BLaER1 treated with 17β-estradiol and CSF1 and Interleukin-3, amounts not matched to agents 10 nM and 100 nM (cell line): ENCODE measurements at regions not wholly inside any gene's neighbourhood (a gene's known extent, or its start where the extent isn't known, plus 50 kb on each side); places are given as distances from the start of the nearest gene placed in this dataset.
"Not testable (repeated sequence)": the region's sequence is repeated elsewhere in the genome, so short reads cannot be mapped to it uniquely, and the experiment has no call there.

Source experiments
- H3K27ac ChIP-seq, 11 experiments: shearing (Covaris generic); formaldehyde crosslinking; 2 replicates each; pipeline ENCODE4 v1.8.1; 2022
- H3K27me3 ChIP-seq, 11 experiments: shearing (Covaris generic); formaldehyde crosslinking; 2 replicates each; pipeline ENCODE4 v1.8.1; 2022
- H3K36me3 ChIP-seq, 11 experiments: shearing (Covaris generic); formaldehyde crosslinking; 2 replicates each; pipeline ENCODE4 v1.8.1; 2022
- H3K4me1 ChIP-seq, 10 experiments: shearing (Covaris generic); formaldehyde crosslinking; 2 replicates each; pipeline ENCODE4 v1.8.1; 2022
- H3K4me2 ChIP-seq, 11 experiments: shearing (Covaris generic); formaldehyde crosslinking; 2 replicates each; pipeline ENCODE4 v1.8.1; 2022
- H3K4me3 ChIP-seq, 10 experiments: shearing (Covaris generic); formaldehyde crosslinking; 2 replicates each; pipeline ENCODE4 v1.8.1; 2022
- H3K9ac ChIP-seq, 11 experiments: shearing (Covaris generic); formaldehyde crosslinking; 2 replicates each; pipeline ENCODE4 v1.8.1; 2022
- H3K9me3 ChIP-seq, 11 experiments: shearing (Covaris generic); formaldehyde crosslinking; replicated peaks in 1 of 11; 2 replicates each; pipeline ENCODE4 v1.8.1; 2022
- H4K20me1 ChIP-seq, 11 experiments: shearing (Covaris generic); formaldehyde crosslinking; 2 replicates each; pipeline ENCODE4 v1.8.1; 2022
- Cebpa-rat ChIP-seq, 11 experiments: shearing (Covaris generic); IDR thresholded peaks; 2 replicates each; pipeline ENCODE4 v1.8.1; 2022

DNA sequence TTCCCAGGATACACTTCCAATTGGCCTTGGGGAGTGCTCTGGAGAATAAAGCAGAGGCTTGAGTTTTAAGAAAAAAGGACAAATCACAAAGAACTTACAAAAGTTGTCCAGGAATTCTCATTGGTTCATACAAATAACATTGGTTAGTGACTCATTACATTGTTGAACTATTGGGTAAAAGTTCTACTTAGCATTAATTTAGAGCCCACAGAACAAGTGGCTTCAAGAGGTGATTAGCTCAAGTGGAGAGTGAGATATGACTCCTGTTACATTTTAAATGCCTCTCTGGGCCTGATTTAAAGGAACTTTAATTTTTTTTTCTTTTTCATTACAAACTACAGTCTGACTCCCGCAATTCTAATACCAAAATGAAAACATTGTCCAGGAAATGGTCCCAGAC is 72.9 kb downstream of the ASCL4 start:
- Histone ChIP-seq H3K4me2 (peak overlapping the region in 3 of 11 experiments; percentile 49 to 79 (median 61); a peak in 4 of 22 replicates), H3K27me3 (no peaks in the 10 kb centered on the region), H3K9ac (no peak overlapping the region), H3K36me3 (no peaks in the 10 kb centered on the region), H3K9me3 (peaks cover 20 to 29% (median 26%) of the 10 kb centered on the region in 11 experiments), H3K4me1 (peaks cover 0 to 16% (median 0%) of the 10 kb centered on the region in 10 experiments; a peak in 6 of 20 replicates), H3K4me3 (no peak overlapping the region), H4K20me1 (no peaks in the 10 kb centered on the region), H3K27ac (no peak overlapping the region)
- no peak for TF ChIP-seq Cebpa-rat (IDR thresholded peaks at IDR 0.05)

DNA sequence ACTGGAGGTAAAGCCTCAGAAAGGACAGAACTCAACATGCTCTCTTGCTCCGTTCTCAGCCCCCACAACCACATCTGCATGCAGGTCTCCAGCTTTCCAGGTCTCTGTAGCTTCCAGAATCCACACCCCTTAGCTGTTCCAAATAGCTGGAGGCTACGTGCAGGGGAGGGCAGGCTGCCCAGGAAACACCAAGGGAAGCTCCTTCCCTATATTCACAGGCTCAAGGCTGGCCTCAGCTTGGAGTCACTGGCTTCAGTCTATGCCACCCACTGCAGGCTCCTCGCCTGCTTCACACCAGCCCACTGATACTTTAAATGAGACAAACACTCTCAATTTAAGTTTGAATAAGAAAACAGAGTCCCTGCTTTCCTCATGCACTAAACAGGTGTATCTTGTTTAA is 73.3 kb downstream of the ASCL4 start:
- no peak overlapping the region for H3K4me3 ChIP-seq
- peaks cover 20 to 29% (median 26%) of the 10 kb centered on the region in 11 experiments for H3K9me3 ChIP-seq
- H3K36me3 ChIP-seq = no peaks in the 10 kb centered on the region
- H3K4me1 ChIP-seq = peaks cover 0 to 16% (median 0%) of the 10 kb centered on the region in 10 experiments; a peak in 6 of 20 replicates
- no peak for TF ChIP-seq Cebpa-rat (IDR thresholded peaks at IDR 0.05)
- no peaks in the 10 kb centered on the region for H3K27me3 ChIP-seq
- H4K20me1 ChIP-seq = no peaks in the 10 kb centered on the region
- no peak overlapping the region for H3K27ac ChIP-seq
- no peak overlapping the region for H3K9ac ChIP-seq
- H3K4me2 ChIP-seq = peak overlapping the region in 3 of 11 experiments; percentile 49 to 79 (median 61); a peak in 5 of 22 replicates

DNA sequence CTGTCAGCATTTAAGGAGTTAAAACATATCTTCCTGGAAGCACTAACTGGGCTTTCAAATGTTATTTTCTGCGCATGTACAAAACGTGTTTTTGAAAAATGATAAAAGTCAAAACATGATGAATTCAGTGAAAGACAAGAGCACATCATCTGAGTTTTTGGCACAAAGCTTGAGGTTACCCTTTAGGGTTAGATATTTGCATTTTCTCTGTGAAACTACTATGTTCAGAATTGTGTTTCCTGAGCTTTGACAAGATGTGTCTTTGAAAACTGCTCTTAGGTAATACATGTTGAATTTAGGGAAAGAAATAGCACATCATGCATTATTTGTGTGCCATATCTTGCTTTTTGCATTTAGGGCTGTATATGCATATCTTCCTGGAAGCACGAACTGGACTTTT is 79.0 kb downstream of the ASCL4 start:
- H3K4me2 ChIP-seq = no peak overlapping the region
- no peaks in the 10 kb centered on the region for H3K9me3 ChIP-seq
- TF ChIP-seq Cebpa-rat (IDR thresholded peaks at IDR 0.05) = no peak
- H3K27me3 ChIP-seq = no peaks in the 10 kb centered on the region
- no peak overlapping the region for H3K4me3 ChIP-seq
- H3K4me1 ChIP-seq = peaks cover 0 to 2% (median 0%) of the 10 kb centered on the region in 10 experiments; a peak in 2 of 20 replicates
- H3K27ac ChIP-seq = no peak overlapping the region
- no peaks in the 10 kb centered on the region for H4K20me1 ChIP-seq
- no peaks in the 10 kb centered on the region for H3K36me3 ChIP-seq
- H3K9ac ChIP-seq = no peak overlapping the region

DNA sequence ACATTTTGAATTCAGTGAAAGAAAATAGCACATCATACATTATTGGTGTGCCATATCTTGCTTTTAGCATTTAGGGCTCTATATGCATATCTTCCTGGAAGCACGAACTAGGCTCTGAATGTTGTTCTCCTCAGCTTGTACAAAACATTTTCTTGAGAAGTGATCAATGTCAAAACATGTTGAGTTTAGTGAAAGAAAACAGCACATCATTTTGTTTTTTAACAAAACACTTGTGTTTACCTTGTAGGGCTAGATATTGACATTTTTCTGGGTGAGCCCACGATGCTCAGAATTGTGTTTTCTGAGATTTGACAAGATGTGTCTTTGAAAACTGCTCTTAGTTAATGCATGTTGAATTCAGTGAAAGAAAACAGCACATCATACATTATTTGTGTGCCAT is 81.0 kb downstream of the ASCL4 start:
- Histone ChIP-seq H3K9me3 (no peaks in the 10 kb centered on the region), H4K20me1 (no peaks in the 10 kb centered on the region), H3K36me3 (no peaks in the 10 kb centered on the region), H3K27ac (no peak overlapping the region), H3K9ac (no peak overlapping the region), H3K27me3 (no peaks in the 10 kb centered on the region), H3K4me2 (no peak overlapping the region), H3K4me3 (no peak overlapping the region), H3K4me1 (no peaks in the 10 kb centered on the region; a peak in 1 of 20 replicates)
- no peak for TF ChIP-seq Cebpa-rat (IDR thresholded peaks at IDR 0.05)

DNA sequence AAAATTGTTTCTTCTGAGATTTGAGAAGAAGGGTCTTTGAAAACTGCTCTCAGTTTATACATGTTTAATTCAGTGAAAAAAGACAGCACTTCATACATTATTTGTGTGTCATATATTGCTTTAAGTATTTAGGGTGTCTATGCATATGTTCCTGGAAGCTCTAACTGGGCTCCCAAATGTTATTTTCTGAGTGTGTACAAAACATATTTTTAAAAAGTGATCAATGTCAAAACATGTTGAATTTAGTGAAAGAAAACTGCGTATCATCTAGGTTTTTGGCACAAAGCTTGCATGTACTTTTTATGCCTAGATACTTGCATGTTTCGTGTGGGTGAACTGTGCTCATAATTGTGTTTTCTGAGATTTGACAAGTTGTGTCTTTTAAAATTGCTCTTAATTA is 81.6 kb downstream of the ASCL4 start:
- Histone ChIP-seq H3K27ac (no peak overlapping the region), H3K4me2 (no peak overlapping the region), H3K4me3 (no peak overlapping the region), H3K9me3 (no peaks in the 10 kb centered on the region), H3K36me3 (no peaks in the 10 kb centered on the region), H4K20me1 (no peaks in the 10 kb centered on the region), H3K9ac (no peak overlapping the region), H3K27me3 (no peaks in the 10 kb centered on the region), H3K4me1 (no peaks in the 10 kb centered on the region; a peak in 1 of 20 replicates)
- no peak for TF ChIP-seq Cebpa-rat (IDR thresholded peaks at IDR 0.05)

DNA sequence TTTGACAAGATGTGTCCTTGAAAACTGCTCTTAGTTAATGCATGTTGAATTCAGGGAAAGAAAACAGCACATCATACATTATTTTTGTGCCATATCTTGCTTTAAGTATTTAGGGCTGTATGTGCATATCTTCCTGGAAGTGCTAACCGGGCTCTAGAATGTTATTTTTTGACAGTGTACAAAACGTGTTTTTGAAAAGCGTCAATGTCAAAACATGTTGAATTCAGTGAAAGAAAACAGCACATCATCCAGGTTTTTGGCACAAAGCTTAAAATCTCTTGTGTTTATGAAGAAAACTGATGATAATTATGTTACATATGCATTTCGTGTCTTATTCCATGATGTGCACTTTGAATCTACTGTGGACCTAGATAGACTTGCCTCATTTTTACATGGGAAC is 82.7 kb downstream of the ASCL4 start:
- Histone ChIP-seq H3K4me2 (no peak overlapping the region), H3K9me3 (no peaks in the 10 kb centered on the region), H4K20me1 (no peaks in the 10 kb centered on the region), H3K27me3 (no peaks in the 10 kb centered on the region), H3K4me3 (no peak overlapping the region), H3K4me1 (no peaks in the 10 kb centered on the region), H3K27ac (no peak overlapping the region), H3K36me3 (no peaks in the 10 kb centered on the region), H3K9ac (no peak overlapping the region)
- no peak for TF ChIP-seq Cebpa-rat (IDR thresholded peaks at IDR 0.05)

DNA sequence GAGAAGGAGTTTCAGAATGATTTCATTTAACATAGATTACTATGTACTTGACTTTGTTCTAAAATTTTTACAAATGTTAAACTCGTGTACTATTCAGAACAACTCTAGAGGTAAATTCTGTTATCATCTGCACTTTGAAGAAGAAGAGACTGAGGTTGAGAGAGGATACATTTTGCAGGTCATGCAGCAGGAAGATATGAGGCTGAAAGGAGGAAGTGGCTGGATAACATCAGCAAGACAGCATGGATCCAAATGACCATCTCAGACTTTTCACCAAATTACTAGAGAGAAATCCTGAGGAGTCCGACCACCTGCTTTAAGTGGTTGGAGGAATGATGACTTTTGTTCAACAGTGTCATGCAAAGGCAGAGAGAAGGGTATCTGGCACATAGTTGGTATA is 84.9 kb downstream of the ASCL4 start:
- Histone ChIP-seq H3K9ac (no peak overlapping the region), H3K27ac (no peak overlapping the region), H3K27me3 (no peaks in the 10 kb centered on the region), H3K4me2 (no peak overlapping the region), H3K4me3 (no peak overlapping the region), H3K36me3 (no peaks in the 10 kb centered on the region), H3K4me1 (peaks cover 0 to 9% (median 0%) of the 10 kb centered on the region in 10 experiments; a peak in 4 of 20 replicates), H4K20me1 (no peaks in the 10 kb centered on the region), H3K9me3 (peaks cover 0 to 4% (median 0%) of the 10 kb centered on the region in 11 experiments; a peak in 1 of 22 replicates)
- TF ChIP-seq Cebpa-rat (IDR thresholded peaks at IDR 0.05) = no peak

DNA sequence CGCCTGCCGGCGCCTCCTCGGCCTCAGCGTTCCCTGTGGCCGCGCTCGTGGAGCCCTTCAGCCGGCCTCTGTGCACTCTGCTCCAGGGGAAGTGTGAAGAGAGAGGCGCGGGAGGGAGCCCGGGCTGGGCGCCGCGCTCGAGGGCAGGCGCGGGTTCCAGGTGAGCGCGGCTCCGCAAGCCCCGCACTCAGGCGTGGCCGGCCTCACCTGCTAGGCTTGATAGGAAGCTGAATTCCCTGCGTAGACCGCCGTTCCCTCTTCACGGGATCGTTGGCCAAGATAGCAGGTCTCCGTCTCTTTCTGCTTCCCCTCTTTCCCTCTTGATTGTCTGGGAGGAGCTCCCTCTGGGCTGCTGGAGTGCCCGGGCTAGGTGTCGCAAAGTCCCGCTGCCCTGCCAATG is 89.7 kb downstream of the ASCL4 start:
- H3K9ac ChIP-seq = no peak overlapping the region
- no peaks in the 10 kb centered on the region for H3K27me3 ChIP-seq
- H3K27ac ChIP-seq = no peak overlapping the region
- H3K36me3 ChIP-seq = no peaks in the 10 kb centered on the region
- TF ChIP-seq Cebpa-rat (IDR thresholded peaks at IDR 0.05) = no peak
- no peaks in the 10 kb centered on the region for H4K20me1 ChIP-seq
- H3K4me2 ChIP-seq = peak overlapping the region in 2 of 11 experiments; percentile 43 to 63; a peak in 4 of 22 replicates
- H3K9me3 ChIP-seq = peaks cover 0 to 11% (median 0%) of the 10 kb centered on the region in 11 experiments; a peak in 1 of 22 replicates
- peaks cover 0 to 13% (median 0%) of the 10 kb centered on the region in 10 experiments; a peak in 4 of 20 replicates for H3K4me1 ChIP-seq
- H3K4me3 ChIP-seq = no peak overlapping the region

DNA sequence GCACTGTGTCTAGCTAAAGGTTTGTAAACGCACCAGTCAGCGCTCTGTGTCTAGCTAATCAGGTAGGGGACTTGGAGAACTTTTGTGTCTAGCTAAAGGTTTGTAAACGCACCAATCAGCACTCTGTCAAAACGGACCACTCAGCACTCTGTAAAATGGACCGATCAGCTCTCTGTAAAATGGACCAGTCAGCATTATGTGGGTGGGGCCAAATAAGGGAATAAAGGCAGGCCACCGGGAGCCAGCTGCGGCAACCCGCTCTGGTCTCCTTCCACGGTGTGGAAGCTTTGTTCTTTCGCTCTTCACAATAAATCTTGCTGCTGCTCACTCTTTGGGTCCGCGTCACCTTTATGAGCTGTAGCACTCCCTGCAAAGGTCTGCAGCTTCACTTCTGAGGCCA is 90.2 kb downstream of the ASCL4 start:
- Histone ChIP-seq H3K4me1 (peaks cover 0 to 13% (median 0%) of the 10 kb centered on the region in 10 experiments; a peak in 4 of 20 replicates), H3K4me2 (peak overlapping the region in 1 of 11 experiments; percentile 63; a peak in 2 of 22 replicates), H3K9me3 (peaks cover 0 to 11% (median 0%) of the 10 kb centered on the region in 11 experiments; a peak in 1 of 22 replicates)
- not testable (repeated sequence) for H4K20me1 ChIP-seq, H3K36me3 ChIP-seq, H3K27ac ChIP-seq, H3K9ac ChIP-seq, H3K4me3 ChIP-seq, H3K27me3 ChIP-seq

DNA sequence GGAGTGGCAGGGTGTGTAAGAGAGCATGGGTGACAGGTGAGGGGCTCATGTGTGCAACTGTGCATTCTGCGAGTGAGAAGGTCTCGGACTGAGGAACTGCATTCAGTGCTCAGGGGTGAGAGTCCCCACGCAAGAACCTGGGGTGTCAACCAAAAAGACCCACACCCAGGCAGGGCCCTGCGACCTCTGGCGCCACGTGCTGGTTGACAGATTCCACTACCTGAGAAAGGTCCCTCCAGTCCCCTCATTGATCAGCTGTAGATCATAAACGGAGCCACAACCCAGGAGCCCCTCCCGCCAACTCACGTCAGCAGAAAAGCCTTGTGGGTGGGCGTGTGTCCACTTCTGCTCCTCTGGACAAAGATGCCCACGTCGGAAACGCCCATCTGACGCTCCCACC is 98.7 kb downstream of the ASCL4 start:
- H3K9ac ChIP-seq = no peak overlapping the region
- peaks cover 0 to 13% (median 0%) of the 10 kb centered on the region in 10 experiments; a peak in 5 of 20 replicates for H3K4me1 ChIP-seq
- no peak overlapping the region for H3K4me2 ChIP-seq
- H3K27ac ChIP-seq = no peak overlapping the region
- H3K27me3 ChIP-seq = no peaks in the 10 kb centered on the region
- no peaks in the 10 kb centered on the region for H4K20me1 ChIP-seq
- no peak overlapping the region for H3K4me3 ChIP-seq
- H3K36me3 ChIP-seq = no peaks in the 10 kb centered on the region
- TF ChIP-seq Cebpa-rat (IDR thresholded peaks at IDR 0.05) = no peak
- no peaks in the 10 kb centered on the region for H3K9me3 ChIP-seq
